ENCODE measurements at regions not wholly inside any gene's neighbourhood (a gene's known extent, or its start where the extent isn't known, plus 50 kb on each side); places are given as distances from the start of the nearest gene placed in this dataset.

- DNase-seq = no peak
- Histone ChIP-seq H3K36me3 (replicated peaks; ENCODE audit: insufficient read depth, low read length) (no peaks in the 10 kb centered on the region), H3K27ac (ENCODE audit: low read length) (no peak overlapping the region), H4K20me1 (ENCODE audit: insufficient read depth, low read length) (no peaks in the 10 kb centered on the region), H3K9ac (ENCODE audit: low read length) (no peak overlapping the region), H3F3A (ENCODE audit: insufficient read depth, low read length) (no peaks in the 10 kb centered on the region), H3K4me1 (ENCODE audit: low read length) (no peaks in the 10 kb centered on the region), H3K9me2 (replicated peaks; ENCODE audit: insufficient read depth, low read length) (no peaks in the 10 kb centered on the region), H3K27me3 (replicated peaks; ENCODE audit: insufficient read depth, low read length) (no peaks in the 10 kb centered on the region), H2AFZ (ENCODE audit: low read length) (no peak overlapping the region), H3K9me3 (replicated peaks; ENCODE audit: insufficient read depth, low read length) (no peaks in the 10 kb centered on the region), H3K79me2 (ENCODE audit: low read length) (no peaks in the 10 kb centered on the region), H3K4me2 (ENCODE audit: low read depth, low read length) (no peak overlapping the region), H3K4me3 (ENCODE audit: low read length) (no peak overlapping the region)
- TF ChIP-seq EZH2phosphoT487 (IDR thresholded peaks at IDR 0.05; ENCODE audit: low read length) (no peak), EZH2 (optimal IDR thresholded peaks at IDR 0.05; ENCODE audit: low read depth, low read length) (no peak)
- TF ChIP-seq, protein P1, sequence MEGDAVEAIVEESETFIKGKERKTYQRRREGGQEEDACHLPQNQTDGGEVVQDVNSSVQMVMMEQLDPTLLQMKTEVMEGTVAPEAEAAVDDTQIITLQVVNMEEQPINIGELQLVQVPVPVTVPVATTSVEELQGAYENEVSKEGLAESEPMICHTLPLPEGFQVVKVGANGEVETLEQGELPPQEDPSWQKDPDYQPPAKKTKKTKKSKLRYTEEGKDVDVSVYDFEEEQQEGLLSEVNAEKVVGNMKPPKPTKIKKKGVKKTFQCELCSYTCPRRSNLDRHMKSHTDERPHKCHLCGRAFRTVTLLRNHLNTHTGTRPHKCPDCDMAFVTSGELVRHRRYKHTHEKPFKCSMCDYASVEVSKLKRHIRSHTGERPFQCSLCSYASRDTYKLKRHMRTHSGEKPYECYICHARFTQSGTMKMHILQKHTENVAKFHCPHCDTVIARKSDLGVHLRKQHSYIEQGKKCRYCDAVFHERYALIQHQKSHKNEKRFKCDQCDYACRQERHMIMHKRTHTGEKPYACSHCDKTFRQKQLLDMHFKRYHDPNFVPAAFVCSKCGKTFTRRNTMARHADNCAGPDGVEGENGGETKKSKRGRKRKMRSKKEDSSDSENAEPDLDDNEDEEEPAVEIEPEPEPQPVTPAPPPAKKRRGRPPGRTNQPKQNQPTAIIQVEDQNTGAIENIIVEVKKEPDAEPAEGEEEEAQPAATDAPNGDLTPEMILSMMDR (IDR thresholded peaks at IDR 0.05; ENCODE audit: low read length) = no peak
These were observed 1495.8 kb upstream of the TMEFF2 start for GRCh38 chr2:193690572-193690971.

GRCh38 chr2:193687195-193687594, 1492.5 kb upstream of the TMEFF2 start:
- H3K4me1 ChIP-seq (ENCODE audit: low read length) = no peaks in the 10 kb centered on the region
- H3K27ac ChIP-seq (ENCODE audit: low read length) = no peak overlapping the region
- no peaks in the 10 kb centered on the region for H3K27me3 ChIP-seq (replicated peaks; ENCODE audit: insufficient read depth, low read length)
- H3F3A ChIP-seq (ENCODE audit: insufficient read depth, low read length) = no peaks in the 10 kb centered on the region
- H2AFZ ChIP-seq (ENCODE audit: low read length) = no peak overlapping the region
- no peaks in the 10 kb centered on the region for H3K79me2 ChIP-seq (ENCODE audit: low read length)
- H4K20me1 ChIP-seq (ENCODE audit: insufficient read depth, low read length) = no peaks in the 10 kb centered on the region
- H3K4me2 ChIP-seq (ENCODE audit: low read depth, low read length) = no peak overlapping the region
- TF ChIP-seq EZH2 (optimal IDR thresholded peaks at IDR 0.05; ENCODE audit: low read depth, low read length) (no peak), EZH2phosphoT487 (IDR thresholded peaks at IDR 0.05; ENCODE audit: low read length) (no peak)
- TF ChIP-seq, protein P1 (IDR thresholded peaks at IDR 0.05; ENCODE audit: low read length) = no peak
- H3K36me3 ChIP-seq (replicated peaks; ENCODE audit: insufficient read depth, low read length) = no peaks in the 10 kb centered on the region
- no peak for DNase-seq
- H3K4me3 ChIP-seq (ENCODE audit: low read length) = no peak overlapping the region
- no peaks in the 10 kb centered on the region for H3K9me2 ChIP-seq (replicated peaks; ENCODE audit: insufficient read depth, low read length)
- H3K9me3 ChIP-seq (replicated peaks; ENCODE audit: insufficient read depth, low read length) = no peaks in the 10 kb centered on the region
- H3K9ac ChIP-seq (ENCODE audit: low read length) = no peak overlapping the region

DNA sequence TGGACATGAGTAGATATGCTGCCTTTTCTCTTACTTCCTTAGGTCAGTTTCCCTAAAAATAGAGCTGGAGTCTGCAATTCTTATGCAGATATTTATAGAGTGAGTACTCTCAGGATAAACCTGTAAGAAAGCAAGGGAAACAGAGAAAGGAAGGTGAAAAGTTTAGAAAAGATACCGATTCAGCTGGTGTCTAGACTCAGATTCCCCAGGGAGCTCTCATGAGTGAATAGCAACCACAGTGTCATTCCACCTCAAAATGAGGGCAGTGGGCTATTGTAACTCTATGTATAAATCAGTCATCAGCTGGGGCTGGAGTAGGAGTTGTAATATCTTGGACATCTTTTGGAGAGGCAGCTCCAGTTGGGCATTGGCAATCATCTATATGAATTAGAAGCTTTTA, 1485.1 kb upstream of the TMEFF2 start:
- Histone ChIP-seq H3K79me2 (ENCODE audit: low read length) (no peaks in the 10 kb centered on the region), H4K20me1 (ENCODE audit: insufficient read depth, low read length) (no peaks in the 10 kb centered on the region), H3K36me3 (replicated peaks; ENCODE audit: insufficient read depth, low read length) (no peaks in the 10 kb centered on the region), H3K27ac (ENCODE audit: low read length) (no peak overlapping the region), H3K9me2 (replicated peaks; ENCODE audit: insufficient read depth, low read length) (no peaks in the 10 kb centered on the region), H3K9ac (ENCODE audit: low read length) (no peak overlapping the region), H3K4me2 (ENCODE audit: low read depth, low read length) (no peak overlapping the region), H3K4me3 (ENCODE audit: low read length) (no peak overlapping the region), H3K4me1 (ENCODE audit: low read length) (no peaks in the 10 kb centered on the region), H3K27me3 (replicated peaks; ENCODE audit: insufficient read depth, low read length) (no peaks in the 10 kb centered on the region), H2AFZ (ENCODE audit: low read length) (no peak overlapping the region), H3F3A (ENCODE audit: insufficient read depth, low read length) (no peaks in the 10 kb centered on the region), H3K9me3 (replicated peaks; ENCODE audit: insufficient read depth, low read length) (no peaks in the 10 kb centered on the region)
- no peak for DNase-seq
- TF ChIP-seq EZH2 (optimal IDR thresholded peaks at IDR 0.05; ENCODE audit: low read depth, low read length) (no peak), EZH2phosphoT487 (IDR thresholded peaks at IDR 0.05; ENCODE audit: low read length) (no peak)
- TF ChIP-seq, protein P1 (IDR thresholded peaks at IDR 0.05; ENCODE audit: low read length) = no peak
